Esophagus muscularis mucosa (tissue), 3 donors: ENCODE measurements at regions not wholly inside any gene's neighbourhood (a gene's known extent, or its start where the extent isn't known, plus 50 kb on each side); places are given as distances from the start of the nearest gene placed in this dataset.

Source experiments
- CTCF ChIP-seq, 3 experiments: fragments of 200-600 bp in 2 of 3; fragments of 450-650 bp in 1 of 3; sonication (generic) in 2 of 3; IDR thresholded peaks; one replicate each; pipeline ENCODE4 v1.5.1; 2017 to 2019; ENCODE audit warnings: antibody characterized with exemption in 3 of 3, mild to moderate bottlenecking in 2 of 3, moderate library complexity in 1 of 3
- POLR2A ChIP-seq: fragments of 450-650 bp; IDR thresholded peaks from one replicate; pipeline ENCODE4 v1.6.1; 2017; ENCODE audit warnings: antibody characterized with exemption, moderate library complexity, mild to moderate bottlenecking, low read depth

- TF ChIP-seq POLR2A (no peak), CTCF (IDR thresholded peaks at IDR 0.05) (no peak)
These were observed 189.5 kb downstream of the KITLG start for GRCh38 chr12:88390811-88391210.
